ENCODE measurements at regions not wholly inside any gene's neighbourhood (a gene's known extent, or its start where the extent isn't known, plus 50 kb on each side); places are given as distances from the start of the nearest gene placed in this dataset.

- TF ChIP-seq, protein P1, sequence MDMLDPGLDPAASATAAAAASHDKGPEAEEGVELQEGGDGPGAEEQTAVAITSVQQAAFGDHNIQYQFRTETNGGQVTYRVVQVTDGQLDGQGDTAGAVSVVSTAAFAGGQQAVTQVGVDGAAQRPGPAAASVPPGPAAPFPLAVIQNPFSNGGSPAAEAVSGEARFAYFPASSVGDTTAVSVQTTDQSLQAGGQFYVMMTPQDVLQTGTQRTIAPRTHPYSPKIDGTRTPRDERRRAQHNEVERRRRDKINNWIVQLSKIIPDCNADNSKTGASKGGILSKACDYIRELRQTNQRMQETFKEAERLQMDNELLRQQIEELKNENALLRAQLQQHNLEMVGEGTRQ (IDR thresholded peaks at IDR 0.05; ENCODE audit: low read length), result no peak
These were observed 323.0 kb downstream of the HS3ST1 start (continued) for GRCh38 chr4:11105715-11106114.

All from H1 (cell line).